ENCODE measurements at regions not wholly inside any gene's neighbourhood (a gene's known extent, or its start where the extent isn't known, plus 50 kb on each side); places are given as distances from the start of the nearest gene placed in this dataset.

DNA sequence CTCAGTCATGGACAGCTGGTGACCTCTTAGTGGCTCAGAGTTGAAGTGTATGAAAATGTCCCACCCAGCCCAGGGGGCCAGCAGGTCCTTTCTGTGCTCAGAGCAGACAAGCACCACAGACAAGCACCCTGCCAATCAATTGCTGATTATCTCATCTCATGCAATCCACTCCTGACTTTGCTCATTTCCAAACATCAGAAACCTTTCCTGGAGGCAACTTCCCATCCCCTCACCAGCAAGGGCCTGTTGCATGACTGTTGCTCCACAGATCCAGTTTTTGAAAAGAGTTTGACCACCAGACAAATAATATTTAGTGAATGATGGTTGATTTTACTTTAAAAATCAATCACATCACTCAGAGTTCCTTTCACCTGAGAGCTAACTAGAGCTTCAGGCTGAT, 397.3 kb upstream of the KLF4 start:
- no peak overlapping the region for H3K4me2 ChIP-seq (ENCODE audit: insufficient read depth, insufficient read length, low read length)
- no peaks in the 10 kb centered on the region for H4K20me1 ChIP-seq (ENCODE audit: control insufficient read depth, insufficient read depth, insufficient read length)
- no peak overlapping the region for H4K8ac ChIP-seq (replicated peaks; ENCODE audit: insufficient read length, low read depth, low read length)
- no peaks in the 10 kb centered on the region; a peak in 1 of 5 replicates for H3K9me3 Mint-ChIP-seq
- H3K4me1 Mint-ChIP-seq, result 0 out of 4 replicates have a peak, but pooled peaks cover 0 to 3% of the 10 kb centered on the region in 2 experiments
- TF ChIP-seq, protein P1, sequence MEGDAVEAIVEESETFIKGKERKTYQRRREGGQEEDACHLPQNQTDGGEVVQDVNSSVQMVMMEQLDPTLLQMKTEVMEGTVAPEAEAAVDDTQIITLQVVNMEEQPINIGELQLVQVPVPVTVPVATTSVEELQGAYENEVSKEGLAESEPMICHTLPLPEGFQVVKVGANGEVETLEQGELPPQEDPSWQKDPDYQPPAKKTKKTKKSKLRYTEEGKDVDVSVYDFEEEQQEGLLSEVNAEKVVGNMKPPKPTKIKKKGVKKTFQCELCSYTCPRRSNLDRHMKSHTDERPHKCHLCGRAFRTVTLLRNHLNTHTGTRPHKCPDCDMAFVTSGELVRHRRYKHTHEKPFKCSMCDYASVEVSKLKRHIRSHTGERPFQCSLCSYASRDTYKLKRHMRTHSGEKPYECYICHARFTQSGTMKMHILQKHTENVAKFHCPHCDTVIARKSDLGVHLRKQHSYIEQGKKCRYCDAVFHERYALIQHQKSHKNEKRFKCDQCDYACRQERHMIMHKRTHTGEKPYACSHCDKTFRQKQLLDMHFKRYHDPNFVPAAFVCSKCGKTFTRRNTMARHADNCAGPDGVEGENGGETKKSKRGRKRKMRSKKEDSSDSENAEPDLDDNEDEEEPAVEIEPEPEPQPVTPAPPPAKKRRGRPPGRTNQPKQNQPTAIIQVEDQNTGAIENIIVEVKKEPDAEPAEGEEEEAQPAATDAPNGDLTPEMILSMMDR (conservative IDR thresholded peaks at IDR 0.05), result no peak
- H3K27ac ChIP-seq (ENCODE audit: insufficient read length, low read depth, low read length), result no peak overlapping the region
- no peak overlapping the region for H2AK5ac ChIP-seq (ENCODE audit: insufficient read length, low read length)
- no peak overlapping the region for H3K4me3 Mint-ChIP-seq
- no peak overlapping the region for H3K23ac ChIP-seq (ENCODE audit: insufficient read length, low read depth, low read length)
- no peaks in the 10 kb centered on the region for H3K4me1 ChIP-seq (ENCODE audit: insufficient read depth, low read length)
- H3K36me3 Mint-ChIP-seq (ENCODE audit: insufficient read depth in 1 of 3, low read depth in 3 of 3), result peaks cover 0 to under 1% (median 0%) of the 10 kb centered on the region in 3 experiments; a peak in 3 of 7 replicates
- no peaks in the 10 kb centered on the region; the same call in none of the 2 replicates for H3K27me3 Mint-ChIP-seq (ENCODE audit: low read depth)
- no peak overlapping the region for H3K4ac ChIP-seq (ENCODE audit: low read depth, low read length)
- H3T11ph ChIP-seq (ENCODE audit: low read length), result no peak overlapping the region
- H2AFZ ChIP-seq (ENCODE audit: low read length), result no peak overlapping the region
- H3K79me1 ChIP-seq (ENCODE audit: insufficient read depth, low read depth, low read length, poor library complexity, severe bottlenecking), result no peaks in the 10 kb centered on the region
- no peak overlapping the region for H2BK120ac ChIP-seq (ENCODE audit: low read depth, low read length, poor library complexity, severe bottlenecking)
- no peak overlapping the region for H2BK20ac ChIP-seq (ENCODE audit: low read depth, low read length, poor library complexity, severe bottlenecking)
- no peak overlapping the region for H3K9ac ChIP-seq (ENCODE audit: extremely low read depth, insufficient read length, low read length)
- no peaks in the 10 kb centered on the region for H3K9me3 ChIP-seq (ENCODE audit: control insufficient read depth, low read depth, low read length)
- no peak overlapping the region for H2BK12ac ChIP-seq (ENCODE audit: insufficient read length, low read depth, low read length)
- no peak overlapping the region for H3K18ac ChIP-seq (ENCODE audit: insufficient read length, low read depth, low read length)
- H3K14ac ChIP-seq (ENCODE audit: insufficient read depth, low read length), result no peak overlapping the region
- H2BK15ac ChIP-seq (ENCODE audit: low read depth, low read length), result no peak overlapping the region
- no peak overlapping the region for H3K56ac ChIP-seq (ENCODE audit: insufficient read length, low read depth, low read length)
- no peaks in the 10 kb centered on the region for H3K79me2 ChIP-seq (ENCODE audit: insufficient read depth, low read length)
- H4K91ac ChIP-seq (ENCODE audit: insufficient read length, low read depth, low read length), result no peak overlapping the region
- no peaks in the 10 kb centered on the region for H3K27me3 ChIP-seq (ENCODE audit: insufficient read depth, low read length)
- H3K27ac Mint-ChIP-seq, result no peak overlapping the region
- H2BK5ac ChIP-seq (ENCODE audit: insufficient read length, low read length), result no peak overlapping the region
- no peak for DNase-seq
- H4K5ac ChIP-seq (ENCODE audit: insufficient read length, low read depth, low read length), result no peak overlapping the region
- H3K23me2 ChIP-seq (ENCODE audit: insufficient read length, low read depth, low read length, poor library complexity, severe bottlenecking), result no peaks in the 10 kb centered on the region
